HepG2 (cell line): ENCODE measurements at regions not wholly inside any gene's neighbourhood (a gene's known extent, or its start where the extent isn't known, plus 50 kb on each side); places are given as distances from the start of the nearest gene placed in this dataset.

Experiments used
- CTCF ChIP-seq: sonication (generic); formaldehyde crosslinking; IDR thresholded peaks from 2 replicates; pipeline ENCODE4 v1.5.0; 2020; ENCODE audit warnings: mild to moderate bottlenecking, missing genetic modification reagents, moderate library complexity
- POLR2A ChIP-seq, 2 experiments: IDR thresholded peaks; 2 replicates each; pipeline ENCODE4 v1.6.1; 2011; ENCODE audit warnings: low read depth in 2 of 2, low read length in 2 of 2, mild to moderate bottlenecking in 1 of 2, moderate library complexity in 1 of 2; ENCODE audit not compliant: insufficient read depth in 1 of 2
- RBM39 ChIP-seq: fragments of 200-400 bp; formaldehyde crosslinking; IDR thresholded peaks from one replicate; pipeline ENCODE4 v1.6.1; 2018; ENCODE audit warnings: antibody characterized with exemption, mild to moderate bottlenecking, low read depth, low read length; ENCODE audit not compliant: poor library complexity, severe bottlenecking
- REST ChIP-seq, 2 experiments: IDR thresholded peaks; 2 replicates each; pipeline ENCODE4 v1.6.1; 2011 to 2012; ENCODE audit warnings: low read length in 2 of 2, borderline replicate concordance in 1 of 2, low read depth in 1 of 2, mild to moderate bottlenecking in 1 of 2, moderate library complexity in 1 of 2
- SRSF9 ChIP-seq: fragments of 200-400 bp; formaldehyde crosslinking; IDR thresholded peaks from 2 replicates; pipeline ENCODE4 v1.6.1; 2018; ENCODE audit warnings: borderline replicate concordance, mild to moderate bottlenecking, low read depth, low read length; ENCODE audit not compliant: insufficient read depth, poor library complexity, severe bottlenecking
- ZC3H4 ChIP-seq: sonication (generic); formaldehyde crosslinking; IDR thresholded peaks from 2 replicates; pipeline ENCODE4 v1.4.0; 2020; ENCODE audit warnings: missing genetic modification reagents, borderline replicate concordance
- ZNF44 ChIP-seq: sonication (generic); formaldehyde crosslinking; IDR thresholded peaks from 2 replicates; pipeline ENCODE4 v1.5.1; 2020; ENCODE audit warnings: mild to moderate bottlenecking, missing genetic modification reagents
- ZNF891 ChIP-seq: sonication (generic); formaldehyde crosslinking; IDR thresholded peaks from 2 replicates; pipeline ENCODE4 v1.5.0; 2020; ENCODE audit warnings: mild to moderate bottlenecking, missing genetic modification reagents

DNA sequence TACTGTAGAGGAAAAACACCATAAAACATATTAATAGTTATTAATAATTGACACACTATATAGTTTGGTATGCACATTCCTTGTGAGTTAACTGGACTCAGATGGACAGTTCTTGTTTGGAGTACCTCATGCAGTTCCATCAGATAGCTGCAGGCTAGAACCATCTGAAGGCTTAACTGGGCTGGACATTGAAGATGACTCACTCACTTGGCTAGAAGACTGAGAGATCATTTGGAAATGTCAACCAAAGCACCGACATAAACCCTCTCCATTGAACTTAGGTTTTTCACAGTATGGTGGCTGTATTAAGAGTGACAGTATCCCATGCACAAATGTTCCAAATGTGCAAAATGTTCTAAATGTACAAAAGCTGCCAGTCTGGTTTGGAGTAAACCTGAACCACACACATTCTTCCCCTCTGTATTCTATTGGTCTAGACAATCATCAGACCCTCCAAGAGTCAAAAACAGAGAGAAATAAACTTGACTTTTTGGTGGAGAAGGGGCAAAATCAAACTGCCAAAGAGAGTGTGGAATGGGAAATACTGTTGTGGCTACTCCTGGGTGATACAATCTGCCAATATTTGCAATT lies 708.4 kb downstream of the KCNT2 start:
- TF ChIP-seq ZNF44 (CRISPR knock-in tag) (no peak), CTCF (CRISPR knock-in tag) (no peak), ZC3H4 (CRISPR knock-in tag) (no peak), SRSF9 (no peak), REST (IDR thresholded peaks at IDR 0.05; ENCODE audit: borderline replicate concordance in 1 of 2, low read depth in 1 of 2, low read length in 2 of 2) (no peak), POLR2A (IDR thresholded peaks at IDR 0.05; ENCODE audit: insufficient read depth in 1 of 2, low read depth in 2 of 2, low read length in 2 of 2) (no peak), ZNF891 (no peak), RBM39 (no peak)
